ENCODE measurements at regions not wholly inside any gene's neighbourhood (a gene's known extent, or its start where the extent isn't known, plus 50 kb on each side); places are given as distances from the start of the nearest gene placed in this dataset.

DNA sequence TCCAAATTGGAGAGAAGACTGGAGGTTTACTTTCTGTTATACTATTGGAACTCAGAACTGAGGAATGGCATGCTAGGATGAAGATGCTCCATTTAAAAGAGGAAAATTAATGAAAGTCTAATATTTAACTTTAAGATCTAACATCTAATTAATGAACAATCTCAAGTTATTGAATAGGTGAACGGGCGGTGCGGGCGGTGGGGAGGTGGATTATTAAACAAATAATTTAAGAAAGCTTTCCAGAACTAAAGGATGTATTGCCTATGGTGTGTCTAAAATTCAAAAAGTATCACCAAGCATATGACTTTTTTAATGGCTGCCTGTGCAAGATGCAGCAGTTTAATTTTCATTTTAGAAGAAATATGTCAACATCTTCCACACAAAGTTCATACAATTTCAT is 1747.1 kb upstream of the SEL1L start:
- DNase-seq (ENCODE audit: low read depth): no peak
- H3K4me3 ChIP-seq (ENCODE audit: low read length): no peak overlapping the region
- TF ChIP-seq, protein P1, sequence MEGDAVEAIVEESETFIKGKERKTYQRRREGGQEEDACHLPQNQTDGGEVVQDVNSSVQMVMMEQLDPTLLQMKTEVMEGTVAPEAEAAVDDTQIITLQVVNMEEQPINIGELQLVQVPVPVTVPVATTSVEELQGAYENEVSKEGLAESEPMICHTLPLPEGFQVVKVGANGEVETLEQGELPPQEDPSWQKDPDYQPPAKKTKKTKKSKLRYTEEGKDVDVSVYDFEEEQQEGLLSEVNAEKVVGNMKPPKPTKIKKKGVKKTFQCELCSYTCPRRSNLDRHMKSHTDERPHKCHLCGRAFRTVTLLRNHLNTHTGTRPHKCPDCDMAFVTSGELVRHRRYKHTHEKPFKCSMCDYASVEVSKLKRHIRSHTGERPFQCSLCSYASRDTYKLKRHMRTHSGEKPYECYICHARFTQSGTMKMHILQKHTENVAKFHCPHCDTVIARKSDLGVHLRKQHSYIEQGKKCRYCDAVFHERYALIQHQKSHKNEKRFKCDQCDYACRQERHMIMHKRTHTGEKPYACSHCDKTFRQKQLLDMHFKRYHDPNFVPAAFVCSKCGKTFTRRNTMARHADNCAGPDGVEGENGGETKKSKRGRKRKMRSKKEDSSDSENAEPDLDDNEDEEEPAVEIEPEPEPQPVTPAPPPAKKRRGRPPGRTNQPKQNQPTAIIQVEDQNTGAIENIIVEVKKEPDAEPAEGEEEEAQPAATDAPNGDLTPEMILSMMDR (IDR thresholded peaks at IDR 0.05; ENCODE audit: insufficient read depth, low read depth, low read length, missing control alignments): no peak

DNA sequence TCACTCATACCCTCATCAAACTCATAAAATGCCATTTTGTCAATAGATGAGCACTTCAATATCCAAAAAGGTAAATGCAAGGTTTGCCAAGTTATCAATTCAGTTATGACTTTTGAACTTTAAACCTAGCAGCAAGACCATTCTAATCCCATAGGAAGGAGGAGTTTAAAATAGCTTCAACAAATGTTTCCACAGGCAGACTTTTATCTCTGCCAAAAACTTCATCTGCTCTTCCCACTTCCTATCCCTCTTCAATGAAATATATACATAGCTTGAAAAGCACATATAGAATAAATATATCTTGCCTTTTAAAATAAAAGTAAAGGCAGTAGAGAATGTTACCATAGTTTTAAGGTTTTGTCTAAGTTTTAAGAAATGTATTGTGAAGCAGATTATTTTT is 1749.1 kb upstream of the SEL1L start:
- no peak for DNase-seq (ENCODE audit: low read depth)
- TF ChIP-seq, protein P1 (IDR thresholded peaks at IDR 0.05; ENCODE audit: insufficient read depth, low read depth, low read length, missing control alignments): no peak
- H3K4me3 ChIP-seq (ENCODE audit: low read length): no peak overlapping the region

DNA sequence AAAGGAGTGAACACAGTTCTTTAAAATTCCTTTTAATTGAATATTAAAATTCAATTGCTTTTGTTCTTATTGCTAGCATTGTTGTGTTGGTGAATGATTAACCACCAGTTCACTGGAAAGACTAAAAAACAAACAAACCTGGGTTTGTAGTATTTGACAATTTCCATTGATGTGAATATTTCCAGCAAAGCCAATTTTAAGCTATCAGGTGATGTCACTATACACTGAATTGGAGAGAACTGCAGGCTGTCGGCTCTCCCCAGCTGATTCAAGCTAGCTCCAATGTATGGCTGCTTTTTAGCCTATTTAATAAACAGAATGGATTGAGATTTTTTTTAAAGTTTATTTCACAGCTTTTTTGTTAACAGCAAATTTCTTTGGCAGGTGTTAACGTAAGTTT is 1753.6 kb upstream of the SEL1L start:
- no peak for DNase-seq (ENCODE audit: low read depth)
- TF ChIP-seq, protein P1 (IDR thresholded peaks at IDR 0.05; ENCODE audit: insufficient read depth, low read depth, low read length, missing control alignments): no peak

DNA sequence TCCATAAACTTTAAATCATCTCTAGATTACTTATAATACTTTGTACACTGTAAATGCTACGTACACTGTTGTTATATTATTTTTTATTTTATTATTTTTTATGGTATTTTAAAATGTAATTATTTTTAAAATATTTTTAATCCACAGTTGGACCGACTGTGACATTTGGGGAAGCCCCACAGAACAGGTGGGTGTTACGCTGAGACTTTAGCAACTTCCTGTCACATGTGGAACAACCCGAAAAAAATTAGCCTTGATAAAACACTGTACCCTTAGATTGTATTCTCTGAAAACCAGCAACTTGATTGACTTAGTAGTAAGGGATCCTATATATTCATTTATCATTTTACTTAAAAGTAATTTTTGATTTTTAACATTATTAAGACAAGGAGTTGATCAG is 1755.7 kb upstream of the SEL1L start:
- no peak for DNase-seq (ENCODE audit: low read depth)
- no peak overlapping the region for H3K4me3 ChIP-seq (ENCODE audit: low read length)
- TF ChIP-seq, protein P1 (IDR thresholded peaks at IDR 0.05; ENCODE audit: insufficient read depth, low read depth, low read length, missing control alignments): no peak

More for the DNA sequence above, 1753.6 kb upstream of the SEL1L start:
- H3K4me3 ChIP-seq (ENCODE audit: low read length): no peak overlapping the region

DNA sequence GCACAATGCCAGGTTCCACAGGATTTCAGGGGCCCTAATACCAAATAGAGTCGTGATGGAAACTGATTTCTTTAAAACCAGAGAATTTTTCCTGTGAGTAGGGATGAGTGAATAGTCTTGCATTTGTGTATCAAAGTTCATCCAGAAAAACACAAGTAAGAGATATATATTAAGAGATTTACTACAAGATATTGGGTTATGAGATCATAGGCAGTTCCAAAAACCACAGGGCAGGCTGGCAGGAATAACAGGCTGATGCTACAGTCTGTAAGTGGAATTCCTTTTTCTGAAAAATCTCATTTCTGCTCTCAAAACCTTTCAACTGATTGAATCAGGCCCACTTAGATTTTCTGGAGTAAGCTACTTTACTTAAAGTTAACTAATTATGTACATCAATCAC is 1756.2 kb upstream of the SEL1L start:
- no peak for DNase-seq (ENCODE audit: low read depth)
- H3K4me3 ChIP-seq (ENCODE audit: low read length): no peak overlapping the region
- TF ChIP-seq, protein P1 (IDR thresholded peaks at IDR 0.05; ENCODE audit: insufficient read depth, low read depth, low read length, missing control alignments): no peak

DNA sequence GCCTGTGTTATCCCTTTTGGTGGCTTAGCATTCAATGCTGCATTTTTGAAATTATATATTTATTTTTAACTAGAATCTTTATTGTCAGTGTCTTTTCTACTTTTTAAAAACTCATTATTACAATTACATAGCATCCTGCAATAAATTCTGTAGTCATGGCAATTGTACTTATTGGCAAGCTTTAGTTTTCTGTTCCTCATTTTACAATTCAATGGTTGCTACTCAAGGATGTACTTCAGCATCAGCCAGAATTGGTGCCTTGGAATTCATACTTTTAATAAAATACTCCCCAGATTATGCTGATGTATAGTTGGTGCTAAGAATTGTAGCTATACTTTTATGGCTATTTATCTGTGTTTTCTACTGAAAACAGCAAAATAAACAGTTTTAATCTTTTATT is 1756.8 kb upstream of the SEL1L start:
- no peak overlapping the region for H3K4me3 ChIP-seq (ENCODE audit: low read length)
- no peak for DNase-seq (ENCODE audit: low read depth)
- TF ChIP-seq, protein P1 (IDR thresholded peaks at IDR 0.05; ENCODE audit: insufficient read depth, low read depth, low read length, missing control alignments): no peak

DNA sequence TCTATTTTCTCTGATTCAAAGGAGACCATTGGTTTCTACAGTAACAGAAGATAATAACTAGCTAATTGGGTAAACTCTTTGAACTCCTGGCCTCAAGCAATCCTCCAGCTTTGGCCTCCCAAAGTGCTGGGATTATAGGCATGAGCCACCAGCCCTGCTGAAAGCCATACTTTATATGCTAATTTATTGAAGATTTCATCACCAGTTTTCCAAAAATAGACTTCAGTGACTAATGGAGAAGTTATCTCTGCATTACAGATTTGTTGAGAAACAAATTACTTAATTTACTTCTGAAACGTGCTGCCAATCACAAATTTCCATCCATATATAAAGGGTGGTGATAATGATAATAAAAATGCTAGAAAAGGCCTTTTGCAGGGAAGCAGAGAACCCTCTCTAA is 1758.1 kb upstream of the SEL1L start:
- DNase-seq (ENCODE audit: low read depth): peak; percentile 48
- no peak overlapping the region for H3K4me3 ChIP-seq (ENCODE audit: low read length)
- TF ChIP-seq, protein P1 (IDR thresholded peaks at IDR 0.05; ENCODE audit: insufficient read depth, low read depth, low read length, missing control alignments): no peak
